ENCODE measurements at regions not wholly inside any gene's neighbourhood (a gene's known extent, or its start where the extent isn't known, plus 50 kb on each side); places are given as distances from the start of the nearest gene placed in this dataset.

DNA sequence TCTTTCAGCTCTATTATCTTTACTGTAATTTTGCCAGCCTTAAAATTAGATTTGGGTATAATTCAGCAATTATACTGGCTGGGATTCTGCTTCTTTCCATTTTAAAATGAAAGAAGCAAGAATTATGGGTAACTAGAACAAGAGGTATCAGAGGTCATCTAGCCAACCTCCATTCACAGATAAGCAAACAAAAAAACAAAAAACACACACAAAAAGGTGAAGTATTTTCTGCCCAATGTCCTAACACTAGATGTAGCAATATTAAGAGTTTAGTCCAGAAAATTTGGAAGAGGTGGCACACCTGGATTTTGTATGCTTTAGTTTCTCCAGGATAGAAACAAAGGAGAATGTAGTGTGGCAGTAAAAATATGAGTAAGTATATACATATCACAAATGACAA lies 68.1 kb upstream of the ANXA1 start:
- TF ChIP-seq, protein P1, sequence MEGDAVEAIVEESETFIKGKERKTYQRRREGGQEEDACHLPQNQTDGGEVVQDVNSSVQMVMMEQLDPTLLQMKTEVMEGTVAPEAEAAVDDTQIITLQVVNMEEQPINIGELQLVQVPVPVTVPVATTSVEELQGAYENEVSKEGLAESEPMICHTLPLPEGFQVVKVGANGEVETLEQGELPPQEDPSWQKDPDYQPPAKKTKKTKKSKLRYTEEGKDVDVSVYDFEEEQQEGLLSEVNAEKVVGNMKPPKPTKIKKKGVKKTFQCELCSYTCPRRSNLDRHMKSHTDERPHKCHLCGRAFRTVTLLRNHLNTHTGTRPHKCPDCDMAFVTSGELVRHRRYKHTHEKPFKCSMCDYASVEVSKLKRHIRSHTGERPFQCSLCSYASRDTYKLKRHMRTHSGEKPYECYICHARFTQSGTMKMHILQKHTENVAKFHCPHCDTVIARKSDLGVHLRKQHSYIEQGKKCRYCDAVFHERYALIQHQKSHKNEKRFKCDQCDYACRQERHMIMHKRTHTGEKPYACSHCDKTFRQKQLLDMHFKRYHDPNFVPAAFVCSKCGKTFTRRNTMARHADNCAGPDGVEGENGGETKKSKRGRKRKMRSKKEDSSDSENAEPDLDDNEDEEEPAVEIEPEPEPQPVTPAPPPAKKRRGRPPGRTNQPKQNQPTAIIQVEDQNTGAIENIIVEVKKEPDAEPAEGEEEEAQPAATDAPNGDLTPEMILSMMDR (IDR thresholded peaks at IDR 0.05) = no peak
- no peak for TF ChIP-seq POLR2A (IDR thresholded peaks at IDR 0.05)

Data from thyroid gland (tissue), 4 donors.